Hepatocyte (in vitro differentiated cells): ENCODE measurements at regions not wholly inside any gene's neighbourhood (a gene's known extent, or its start where the extent isn't known, plus 50 kb on each side); places are given as distances from the start of the nearest gene placed in this dataset.

Experiments used
- EZH2phosphoT487 ChIP-seq: fragments of 200-600 bp; sonication (generic); IDR thresholded peaks from one replicate; pipeline ENCODE4 v1.6.1; 2018; ENCODE audit warnings: antibody characterized with exemption, mild to moderate bottlenecking, low read depth, moderate library complexity; ENCODE audit not compliant: unreplicated experiment, severe bottlenecking
- TF ChIP-seq, protein P1 (sequence below): fragments of 200-600 bp; sonication (generic); IDR thresholded peaks from 2 replicates; pipeline ENCODE4 v1.5.1; 2016; ENCODE audit warnings: antibody characterized with exemption, mild to moderate bottlenecking; ENCODE audit not compliant: poor library complexity

DNA sequence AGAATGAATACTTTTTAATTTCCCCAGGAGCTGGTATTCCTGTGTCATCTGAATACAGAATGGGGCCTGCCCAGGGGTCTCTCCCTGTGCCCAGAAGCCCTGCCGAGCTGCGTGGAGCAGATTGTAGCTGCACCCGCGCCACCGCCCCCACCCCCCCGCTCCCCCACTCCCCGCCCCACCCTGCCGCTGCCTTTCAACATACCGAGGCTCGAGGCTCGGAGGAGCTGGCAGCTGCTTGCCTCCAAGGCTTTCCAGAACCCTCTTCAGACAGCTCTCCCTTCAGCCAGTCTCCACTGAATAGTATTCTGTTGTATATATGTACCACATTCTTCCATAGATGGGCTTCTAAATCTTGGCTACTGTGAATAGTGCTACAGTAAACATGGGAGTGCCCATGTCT is 150.7 kb downstream of the TSN start:
- TF ChIP-seq, protein P1, sequence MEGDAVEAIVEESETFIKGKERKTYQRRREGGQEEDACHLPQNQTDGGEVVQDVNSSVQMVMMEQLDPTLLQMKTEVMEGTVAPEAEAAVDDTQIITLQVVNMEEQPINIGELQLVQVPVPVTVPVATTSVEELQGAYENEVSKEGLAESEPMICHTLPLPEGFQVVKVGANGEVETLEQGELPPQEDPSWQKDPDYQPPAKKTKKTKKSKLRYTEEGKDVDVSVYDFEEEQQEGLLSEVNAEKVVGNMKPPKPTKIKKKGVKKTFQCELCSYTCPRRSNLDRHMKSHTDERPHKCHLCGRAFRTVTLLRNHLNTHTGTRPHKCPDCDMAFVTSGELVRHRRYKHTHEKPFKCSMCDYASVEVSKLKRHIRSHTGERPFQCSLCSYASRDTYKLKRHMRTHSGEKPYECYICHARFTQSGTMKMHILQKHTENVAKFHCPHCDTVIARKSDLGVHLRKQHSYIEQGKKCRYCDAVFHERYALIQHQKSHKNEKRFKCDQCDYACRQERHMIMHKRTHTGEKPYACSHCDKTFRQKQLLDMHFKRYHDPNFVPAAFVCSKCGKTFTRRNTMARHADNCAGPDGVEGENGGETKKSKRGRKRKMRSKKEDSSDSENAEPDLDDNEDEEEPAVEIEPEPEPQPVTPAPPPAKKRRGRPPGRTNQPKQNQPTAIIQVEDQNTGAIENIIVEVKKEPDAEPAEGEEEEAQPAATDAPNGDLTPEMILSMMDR: no peak
- no peak for TF ChIP-seq EZH2phosphoT487
